Activated CD4-positive, alpha-beta T cell treated with anti-CD3 and anti-CD28 coated beads, Interleukin-2, amount 50 U/mL, for 48 hours (primary cell): ENCODE measurements at regions not wholly inside any gene's neighbourhood (a gene's known extent, or its start where the extent isn't known, plus 50 kb on each side); places are given as distances from the start of the nearest gene placed in this dataset.

ENCODE experiments used
- DNase-seq, 2 experiments: peaks; one replicate each; pipeline ENCODE4 v3.0.0-alpha.2; 2020

GRCh38 chr2:18819566-18819965, 230.2 kb upstream of the NT5C1B start:
- DNase-seq = no peak

GRCh38 chr2:18814387-18814786, 225.0 kb upstream of the NT5C1B start:
- no peak for DNase-seq

- no peak for DNase-seq
Observed at GRCh38 chr2:18804536-18804935, 215.2 kb upstream of the NT5C1B start.

- DNase-seq = no peak
Observed at GRCh38 chr2:18803141-18803939, 214.0 kb upstream of the NT5C1B start.

- DNase-seq = no peak
Observed at GRCh38 chr2:18800240-18800971, 211.0 kb upstream of the NT5C1B start.

- DNase-seq = no peak
Observed at GRCh38 chr2:18799397-18799796, 210.0 kb upstream of the NT5C1B start.

GRCh38 chr2:18797133-18797845, 207.9 kb upstream of the NT5C1B start:
- DNase-seq = no peak

- DNase-seq = no peak
Observed at GRCh38 chr2:18795906-18796305, 206.5 kb upstream of the NT5C1B start.

GRCh38 chr2:18792684-18793083, 203.3 kb upstream of the NT5C1B start:
- DNase-seq = no peak

- no peak for DNase-seq
Observed at GRCh38 chr2:18792226-18792629, 202.9 kb upstream of the NT5C1B start.

GRCh38 chr2:18791172-18791797, 201.9 kb upstream of the NT5C1B start:
- no peak for DNase-seq

- no peak for DNase-seq
Observed at GRCh38 chr2:18790509-18791171, 201.3 kb upstream of the NT5C1B start.

- no peak for DNase-seq
Observed at GRCh38 chr2:18788592-18788991, 199.2 kb upstream of the NT5C1B start.

GRCh38 chr2:18787726-18788125, 198.4 kb upstream of the NT5C1B start:
- no peak for DNase-seq

- DNase-seq = no peak
Observed at GRCh38 chr2:18784245-18784644, 194.9 kb upstream of the NT5C1B start.

- no peak for DNase-seq
Observed at GRCh38 chr2:18781541-18782280, 192.3 kb upstream of the NT5C1B start.

- no peak for DNase-seq
Observed at GRCh38 chr2:18777250-18777812, 188.0 kb upstream of the NT5C1B start.

GRCh38 chr2:18771212-18771611, 181.8 kb upstream of the NT5C1B start:
- no peak for DNase-seq

- DNase-seq = no peak
Observed at GRCh38 chr2:18763338-18763737, 174.0 kb upstream of the NT5C1B start.

GRCh38 chr2:18762667-18763066, 173.3 kb upstream of the NT5C1B start:
- no peak for DNase-seq

GRCh38 chr2:18754286-18754685, 164.9 kb upstream of the NT5C1B start:
- DNase-seq = no peak

GRCh38 chr2:18753722-18754121, 164.4 kb upstream of the NT5C1B start:
- no peak for DNase-seq
